Rectal smooth muscle tissue (tissue), 1 donor: ENCODE measurements at regions not wholly inside any gene's neighbourhood (a gene's known extent, or its start where the extent isn't known, plus 50 kb on each side); places are given as distances from the start of the nearest gene placed in this dataset.

ENCODE experiments used
- H3K27ac ChIP-seq: one replicate; pipeline ENCODE4 v1.7.0; 2013; ENCODE audit warnings: low read depth, low read length, inconsistent platforms
- H3K27me3 ChIP-seq: one replicate; pipeline ENCODE4 v1.7.0; 2013; ENCODE audit warnings: low read length; ENCODE audit not compliant: control insufficient read depth, insufficient read depth
- H3K36me3 ChIP-seq: one replicate; pipeline ENCODE4 v1.7.0; 2013; ENCODE audit warnings: low read length; ENCODE audit not compliant: control insufficient read depth, insufficient read depth
- H3K4me1 ChIP-seq: one replicate; pipeline ENCODE4 v1.7.0; 2013; ENCODE audit warnings: low read length; ENCODE audit not compliant: control insufficient read depth, insufficient read depth
- H3K4me3 ChIP-seq: one replicate; pipeline ENCODE4 v1.7.0; 2013; ENCODE audit warnings: low read length
- H3K9ac ChIP-seq: one replicate; pipeline ENCODE4 v1.7.0; 2013; ENCODE audit warnings: low read length

GRCh38 chr2:7730990-7731389 lies 813.8 kb downstream of the RNF144A start:
- Histone ChIP-seq H3K27me3 (no peaks in the 10 kb centered on the region), H3K4me1 (peaks cover 6% of the 10 kb centered on the region), H3K4me3 (no peak overlapping the region), H3K36me3 (no peaks in the 10 kb centered on the region), H3K9ac (no peak overlapping the region), H3K27ac (no peak overlapping the region)

DNA sequence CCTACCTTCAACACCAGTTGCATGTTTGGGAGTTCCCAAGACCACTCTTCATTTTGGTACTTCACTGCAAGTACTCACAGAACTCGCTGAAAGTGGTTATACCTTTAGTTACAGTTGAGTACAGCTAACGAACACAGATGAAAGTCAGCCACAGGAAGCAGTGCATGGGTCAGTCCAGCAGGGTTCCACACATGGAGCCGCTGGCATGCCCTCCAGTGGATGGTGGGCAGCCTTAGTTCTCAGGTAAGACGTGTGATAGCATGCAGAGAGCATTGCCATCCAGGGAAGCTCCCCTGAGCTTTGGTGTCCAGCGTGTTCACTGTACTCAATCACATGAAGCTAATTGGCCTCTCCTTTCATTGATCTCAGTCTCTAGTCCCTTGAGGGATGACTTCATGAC lies 815.3 kb downstream of the RNF144A start:
- Histone ChIP-seq H3K27me3 (no peaks in the 10 kb centered on the region), H3K36me3 (no peaks in the 10 kb centered on the region), H3K4me1 (peaks cover 6% of the 10 kb centered on the region), H3K4me3 (no peak overlapping the region), H3K27ac (no peak overlapping the region), H3K9ac (no peak overlapping the region)

DNA sequence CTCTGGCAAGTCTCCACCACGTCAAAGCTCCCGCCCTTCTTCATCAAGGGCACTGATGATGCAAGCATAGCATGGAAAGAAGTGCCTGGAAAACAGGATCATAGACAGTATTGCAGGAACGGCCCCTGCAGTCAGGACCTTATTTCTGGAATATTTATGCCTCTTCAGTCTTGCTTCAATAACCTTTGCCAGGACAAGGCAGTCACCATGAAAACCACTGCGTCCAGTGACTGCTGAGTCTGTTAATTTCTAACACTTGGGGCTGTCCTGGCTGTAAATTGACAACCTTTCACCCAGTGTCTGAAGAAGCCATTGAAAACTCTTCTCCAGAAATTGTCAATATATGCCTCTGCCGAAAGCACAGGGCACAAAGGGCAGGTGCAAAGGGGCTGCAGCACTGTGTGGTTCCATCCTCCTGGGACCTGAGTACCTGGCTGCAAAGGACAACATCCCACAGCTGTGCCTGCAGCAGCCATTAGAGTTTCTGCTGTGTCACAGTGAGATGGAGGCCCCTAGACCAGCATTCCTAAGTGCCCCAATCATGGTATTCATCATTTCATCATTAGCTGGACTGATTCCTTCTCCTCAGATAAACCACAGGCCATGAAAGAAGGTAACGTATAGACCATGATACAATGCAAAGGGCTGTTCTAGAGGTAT lies 819.6 kb downstream of the RNF144A start:
- Histone ChIP-seq H3K27me3 (no peaks in the 10 kb centered on the region), H3K9ac (no peak overlapping the region), H3K4me3 (no peak overlapping the region), H3K4me1 (no peaks in the 10 kb centered on the region), H3K36me3 (no peaks in the 10 kb centered on the region), H3K27ac (no peak overlapping the region)

GRCh38 chr2:7738596-7738995 lies 821.4 kb downstream of the RNF144A start:
- no peaks in the 10 kb centered on the region for H3K36me3 ChIP-seq
- no peak overlapping the region for H3K9ac ChIP-seq
- H3K27ac ChIP-seq, result no peak overlapping the region
- no peaks in the 10 kb centered on the region for H3K4me1 ChIP-seq
- H3K4me3 ChIP-seq, result no peak overlapping the region
- no peaks in the 10 kb centered on the region for H3K27me3 ChIP-seq

GRCh38 chr2:7740114-7740513 lies 822.9 kb downstream of the RNF144A start:
- Histone ChIP-seq H3K4me3 (no peak overlapping the region), H3K4me1 (no peaks in the 10 kb centered on the region), H3K27me3 (no peaks in the 10 kb centered on the region), H3K9ac (no peak overlapping the region), H3K36me3 (no peaks in the 10 kb centered on the region), H3K27ac (no peak overlapping the region)

GRCh38 chr2:7742301-7742700 lies 825.1 kb downstream of the RNF144A start:
- H3K4me1 ChIP-seq, result no peaks in the 10 kb centered on the region
- no peak overlapping the region for H3K27ac ChIP-seq

GRCh38 chr2:7744827-7745226 lies 827.6 kb downstream of the RNF144A start:
- Histone ChIP-seq H3K4me1 (no peaks in the 10 kb centered on the region), H3K36me3 (no peaks in the 10 kb centered on the region), H3K4me3 (no peak overlapping the region), H3K27ac (no peak overlapping the region), H3K27me3 (no peaks in the 10 kb centered on the region), H3K9ac (no peak overlapping the region)

More at GRCh38 chr2:7742301-7742700, 825.1 kb downstream of the RNF144A start:
- no peaks in the 10 kb centered on the region for H3K36me3 ChIP-seq
- H3K4me3 ChIP-seq, result no peak overlapping the region
- no peak overlapping the region for H3K9ac ChIP-seq
- H3K27me3 ChIP-seq, result no peaks in the 10 kb centered on the region

DNA sequence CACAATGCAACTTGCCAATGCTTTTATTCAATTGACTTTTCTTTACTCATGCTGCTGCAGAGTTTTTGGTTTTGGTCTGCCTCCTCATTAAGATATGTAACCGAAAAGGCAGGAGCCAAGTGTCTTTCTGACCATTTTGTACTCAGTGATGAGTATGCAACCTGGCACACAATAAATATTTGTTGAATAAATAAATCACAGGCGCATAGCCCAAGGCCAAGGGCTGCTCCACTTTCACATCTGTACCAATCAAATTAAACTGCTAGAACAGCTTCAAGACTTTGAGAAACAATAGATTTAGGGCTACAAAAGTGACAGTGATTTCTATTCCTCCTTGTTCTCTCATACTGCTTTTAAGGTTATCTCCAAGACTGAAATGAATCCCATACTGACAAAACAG lies 828.2 kb downstream of the RNF144A start:
- Histone ChIP-seq H3K27ac (no peak overlapping the region), H3K4me3 (no peak overlapping the region), H3K4me1 (no peaks in the 10 kb centered on the region), H3K27me3 (no peaks in the 10 kb centered on the region), H3K9ac (no peak overlapping the region), H3K36me3 (no peaks in the 10 kb centered on the region)

DNA sequence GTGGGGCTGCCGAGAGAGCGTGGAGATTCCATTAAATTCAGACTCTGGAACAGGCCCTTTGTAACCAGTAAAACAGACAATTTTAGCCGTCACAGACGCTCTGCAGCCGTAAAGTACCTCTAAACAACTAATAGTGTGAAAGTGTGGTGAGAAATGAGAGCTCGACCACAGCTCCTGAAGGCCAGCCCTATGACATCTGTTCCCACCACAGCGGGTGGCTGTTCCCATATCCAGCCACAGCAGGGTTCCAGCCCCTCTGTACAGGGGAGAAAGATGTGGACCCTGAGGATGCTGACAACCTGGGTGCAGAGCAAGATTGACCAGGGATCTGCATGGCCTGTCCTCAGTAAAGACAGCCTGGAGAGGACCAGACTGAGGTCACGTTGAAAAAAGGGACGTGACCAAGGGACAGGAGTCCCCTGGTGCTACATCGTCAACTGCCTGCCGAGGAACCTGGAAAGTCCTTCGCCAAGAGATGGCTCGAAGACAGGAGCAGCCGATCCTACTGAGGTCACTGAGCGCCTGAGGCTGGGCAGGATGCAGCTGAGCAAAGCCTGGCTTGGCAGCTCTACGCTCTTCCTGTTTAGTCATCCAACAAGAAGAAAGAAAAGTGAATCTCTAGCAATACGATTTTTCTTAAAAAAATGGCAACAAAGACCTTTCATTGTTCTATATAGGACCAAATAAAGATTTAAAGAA lies 831.7 kb downstream of the RNF144A start:
- Histone ChIP-seq H3K36me3 (no peaks in the 10 kb centered on the region), H3K4me3 (no peak overlapping the region), H3K27ac (no peak overlapping the region), H3K9ac (no peak overlapping the region), H3K4me1 (peaks cover 9% of the 10 kb centered on the region), H3K27me3 (no peaks in the 10 kb centered on the region)

DNA sequence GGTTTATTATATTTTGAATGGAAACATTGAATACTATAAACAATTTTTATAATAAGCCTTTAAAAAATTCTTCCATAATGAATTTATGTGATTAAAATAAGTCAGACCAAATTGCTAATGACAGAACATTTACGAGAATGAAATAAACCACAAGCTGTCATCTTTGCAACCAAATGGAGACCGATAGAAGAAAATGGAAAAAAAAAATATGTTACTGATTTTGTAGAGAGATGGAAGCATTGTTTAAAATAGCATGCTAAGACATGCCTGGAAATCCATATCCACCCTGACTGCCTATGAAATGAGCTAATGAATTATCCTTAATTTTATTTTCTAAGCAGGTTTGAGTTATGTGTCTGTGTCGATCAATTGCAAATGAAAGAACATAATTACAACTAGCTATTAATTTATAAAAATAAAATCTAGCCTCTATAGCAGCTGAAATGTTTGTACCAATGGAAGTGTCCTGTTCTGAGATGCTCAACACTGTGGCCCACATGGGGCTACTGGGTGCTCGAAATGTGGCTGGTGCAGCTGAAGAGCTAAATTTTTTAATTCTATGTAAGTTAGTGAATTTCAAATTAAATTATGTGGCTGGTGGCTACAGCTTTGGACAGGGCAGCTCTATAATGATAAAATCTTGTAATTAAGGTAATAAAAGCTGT lies 832.8 kb downstream of the RNF144A start:
- no peaks in the 10 kb centered on the region for H3K36me3 ChIP-seq
- H3K27me3 ChIP-seq, result no peaks in the 10 kb centered on the region
- peaks cover 9% of the 10 kb centered on the region for H3K4me1 ChIP-seq
- H3K27ac ChIP-seq, result no peak overlapping the region
- H3K9ac ChIP-seq, result no peak overlapping the region
- no peak overlapping the region for H3K4me3 ChIP-seq

GRCh38 chr2:7752291-7752690 lies 835.1 kb downstream of the RNF144A start:
- no peak overlapping the region for H3K4me3 ChIP-seq
- no peaks in the 10 kb centered on the region for H3K27me3 ChIP-seq
- peak overlapping the region; percentile 77 for H3K27ac ChIP-seq
- no peaks in the 10 kb centered on the region for H3K36me3 ChIP-seq
- no peak overlapping the region for H3K9ac ChIP-seq
- H3K4me1 ChIP-seq, result peaks cover 9% of the 10 kb centered on the region

GRCh38 chr2:7753777-7754176 lies 836.6 kb downstream of the RNF144A start:
- Histone ChIP-seq H3K36me3 (no peaks in the 10 kb centered on the region), H3K4me1 (peaks cover 9% of the 10 kb centered on the region), H3K27ac (no peak overlapping the region), H3K27me3 (no peaks in the 10 kb centered on the region), H3K9ac (no peak overlapping the region), H3K4me3 (no peak overlapping the region)
